Effector memory CD8-positive, alpha-beta T cell (primary cell): ENCODE measurements at regions not wholly inside any gene's neighbourhood (a gene's known extent, or its start where the extent isn't known, plus 50 kb on each side); places are given as distances from the start of the nearest gene placed in this dataset.
"Not testable (repeated sequence)": the region's sequence is repeated elsewhere in the genome, so short reads cannot be mapped to it uniquely, and the experiment has no call there.

Experiments used
- ATAC-seq: fragments of 150-1000 bp; cut with Tn5 transposase; replicated peaks from 2 replicates; pipeline ENCODE4 v1.10.0; 2021; ENCODE audit warnings: mild to moderate bottlenecking, moderate library complexity
- DNase-seq, 3 experiments: peaks; one replicate each; pipeline ENCODE4 v3.0.0; 2021
- H3K27ac Mint-ChIP-seq, 2 donors: one replicate each; pipeline ENCODE4 v1.8.0; 2022; ENCODE audit warnings: mild to moderate bottlenecking in 2 of 2, mixed read lengths in 2 of 2, moderate library complexity in 2 of 2
- H3K27me3 Mint-ChIP-seq, 2 donors: one replicate each; pipeline ENCODE4 v1.8.0; 2022; ENCODE audit warnings: mixed read lengths in 2 of 2
- H3K36me3 Mint-ChIP-seq: one replicate; pipeline ENCODE4 v1.8.0; 2022; ENCODE audit warnings: mild to moderate bottlenecking, moderate library complexity, mixed read lengths; ENCODE audit not compliant: insufficient read depth
- H3K4me1 Mint-ChIP-seq, 2 donors: one replicate each; pipeline ENCODE4 v1.8.0; 2022; ENCODE audit warnings: low read depth in 2 of 2, mixed read lengths in 2 of 2
- H3K4me3 Mint-ChIP-seq, 2 donors: one replicate each; pipeline ENCODE4 v1.8.0; 2022; ENCODE audit warnings: mild to moderate bottlenecking in 2 of 2, mixed read lengths in 2 of 2, moderate library complexity in 2 of 2
- H3K9me3 Mint-ChIP-seq, 2 donors: one replicate each; pipeline ENCODE4 v1.8.0; 2022; ENCODE audit warnings: mixed read lengths in 2 of 2

DNA sequence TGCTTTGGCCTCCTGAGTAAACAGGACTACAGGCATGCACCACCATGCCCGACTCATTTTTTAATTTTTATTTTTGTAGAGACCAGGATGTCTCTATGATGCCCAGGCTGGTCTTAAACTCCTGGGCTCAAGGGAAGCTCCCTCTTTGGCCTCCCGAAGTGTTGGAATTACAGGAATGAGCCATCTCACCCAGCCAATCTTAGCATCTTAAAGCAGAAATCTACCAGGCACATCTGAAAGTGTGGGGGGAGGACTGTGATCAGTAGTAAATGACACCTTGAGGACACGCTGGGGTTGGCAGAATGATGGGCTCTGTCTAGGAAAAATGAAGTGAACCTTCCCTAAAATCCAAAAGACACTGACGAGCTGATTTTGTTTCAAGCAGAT, 149.2 kb downstream of the SPATA18 start:
- no peak overlapping the region for H3K27ac Mint-ChIP-seq
- DNase-seq (no peak), ATAC-seq (no peak)
- H3K36me3 Mint-ChIP-seq = no peaks in the 10 kb centered on the region
- H3K4me1 Mint-ChIP-seq = no peaks in the 10 kb centered on the region
- no peak overlapping the region for H3K4me3 Mint-ChIP-seq
- H3K27me3 Mint-ChIP-seq = no peaks in the 10 kb centered on the region
- peaks cover 0 to 7% of the 10 kb centered on the region in 2 donors for H3K9me3 Mint-ChIP-seq

DNA sequence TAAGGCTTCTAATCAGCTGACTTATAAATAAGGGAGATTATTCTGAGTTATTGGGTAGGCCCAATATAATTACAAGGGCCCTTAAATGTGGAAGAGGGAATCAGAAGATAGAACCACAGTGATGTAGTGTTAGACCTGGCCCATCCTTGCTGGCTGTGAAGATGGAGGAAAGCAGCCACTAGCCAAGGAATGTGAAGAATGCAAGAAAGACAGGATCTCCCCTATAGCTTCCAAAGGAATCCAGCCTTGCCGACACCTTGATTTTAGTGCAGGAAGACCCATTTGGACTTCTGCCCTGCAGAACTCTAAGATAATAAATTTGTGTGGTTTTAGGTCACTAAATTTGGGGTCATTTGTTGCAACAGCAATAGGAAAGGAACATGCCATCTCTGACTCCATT, 150.6 kb downstream of the SPATA18 start:
- no peaks in the 10 kb centered on the region for H3K27me3 Mint-ChIP-seq
- H3K36me3 Mint-ChIP-seq = no peaks in the 10 kb centered on the region
- no peaks in the 10 kb centered on the region for H3K4me1 Mint-ChIP-seq
- no peak for ATAC-seq
- no peak overlapping the region for H3K4me3 Mint-ChIP-seq
- peaks cover 0 to 5% of the 10 kb centered on the region in 2 donors for H3K9me3 Mint-ChIP-seq
- no peak for DNase-seq
- no peak overlapping the region for H3K27ac Mint-ChIP-seq

DNA sequence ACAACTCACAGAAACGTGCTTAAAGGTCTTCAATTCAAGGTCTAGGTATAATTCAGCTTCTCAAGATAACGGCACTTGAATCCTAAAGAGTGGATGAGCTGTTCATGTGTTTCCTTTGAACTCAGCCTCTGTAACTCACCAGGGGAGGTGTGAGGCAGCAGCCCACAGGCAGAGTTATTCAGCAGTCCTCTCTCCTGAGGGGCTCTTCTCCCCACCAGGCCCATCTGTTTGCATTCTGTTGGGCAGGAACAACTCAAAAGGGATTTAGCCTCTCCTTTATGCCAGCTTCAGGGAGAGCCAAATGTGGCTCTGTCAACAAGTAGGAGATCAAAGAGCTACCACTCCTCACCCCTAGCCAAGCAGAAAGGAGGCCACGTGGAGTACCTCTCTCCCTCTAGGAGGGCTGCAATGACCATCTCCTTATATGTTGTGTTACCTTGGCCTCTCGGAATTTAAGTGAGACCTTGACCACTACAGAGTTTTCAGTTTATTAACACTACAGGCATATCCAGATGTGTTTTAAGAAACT, 151.2 kb downstream of the SPATA18 start:
- Mint-ChIP-seq H3K4me1 (no peaks in the 10 kb centered on the region), H3K36me3 (no peaks in the 10 kb centered on the region), H3K27me3 (no peaks in the 10 kb centered on the region), H3K27ac (no peak overlapping the region), H3K4me3 (no peak overlapping the region), H3K9me3 (peaks cover 0 to 5% of the 10 kb centered on the region in 2 donors)
- ATAC-seq (no peak), DNase-seq (no peak)

DNA sequence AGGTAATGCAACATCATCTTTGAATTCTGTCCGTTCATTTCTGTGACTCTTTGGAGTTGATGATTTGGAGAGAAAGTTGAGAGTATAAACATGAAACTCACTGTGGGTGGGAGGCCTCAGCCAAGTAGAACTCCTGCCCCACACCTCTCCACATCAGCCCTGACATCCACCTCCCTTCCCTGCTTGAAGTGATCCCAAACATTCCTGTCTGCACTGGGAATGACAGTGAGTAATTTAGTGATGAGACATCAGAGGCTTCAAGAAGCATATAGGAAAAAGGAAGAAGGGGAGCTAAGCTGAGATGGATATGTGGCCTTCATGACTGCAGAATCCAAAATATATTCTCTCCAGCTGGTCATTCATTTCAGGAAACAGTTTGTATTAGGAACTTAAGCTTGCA, 151.8 kb downstream of the SPATA18 start:
- ATAC-seq (no peak), DNase-seq (no peak)
- no peaks in the 10 kb centered on the region for H3K4me1 Mint-ChIP-seq
- H3K36me3 Mint-ChIP-seq = no peaks in the 10 kb centered on the region
- peaks cover under 1 to 5% of the 10 kb centered on the region in 2 donors for H3K9me3 Mint-ChIP-seq
- no peak overlapping the region for H3K4me3 Mint-ChIP-seq
- H3K27me3 Mint-ChIP-seq = no peaks in the 10 kb centered on the region
- no peak overlapping the region for H3K27ac Mint-ChIP-seq

DNA sequence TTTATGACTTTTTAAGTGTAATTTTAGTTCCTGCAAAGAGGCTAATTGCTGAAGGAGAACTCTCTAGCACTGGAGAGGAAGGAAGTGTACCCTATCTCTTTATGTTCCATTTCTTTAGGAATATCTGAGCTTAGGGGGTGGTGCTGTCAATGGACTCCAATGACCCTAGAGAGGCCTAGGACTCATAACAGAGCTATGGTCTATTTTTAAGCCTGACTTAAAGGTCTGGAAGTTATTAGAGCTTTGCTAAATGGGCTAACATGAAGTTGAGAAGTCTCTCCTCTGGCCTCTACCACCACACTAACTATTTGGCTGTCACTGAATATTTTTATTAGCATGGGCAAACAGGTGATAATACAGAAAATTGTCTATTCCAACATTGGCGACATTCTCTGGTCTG, 152.2 kb downstream of the SPATA18 start:
- Mint-ChIP-seq H3K4me3 (no peak overlapping the region), H3K4me1 (no peaks in the 10 kb centered on the region), H3K36me3 (no peaks in the 10 kb centered on the region), H3K27ac (no peak overlapping the region), H3K9me3 (peaks cover 5 to 6% of the 10 kb centered on the region in 2 donors), H3K27me3 (no peaks in the 10 kb centered on the region)
- ATAC-seq (no peak), DNase-seq (no peak)

DNA sequence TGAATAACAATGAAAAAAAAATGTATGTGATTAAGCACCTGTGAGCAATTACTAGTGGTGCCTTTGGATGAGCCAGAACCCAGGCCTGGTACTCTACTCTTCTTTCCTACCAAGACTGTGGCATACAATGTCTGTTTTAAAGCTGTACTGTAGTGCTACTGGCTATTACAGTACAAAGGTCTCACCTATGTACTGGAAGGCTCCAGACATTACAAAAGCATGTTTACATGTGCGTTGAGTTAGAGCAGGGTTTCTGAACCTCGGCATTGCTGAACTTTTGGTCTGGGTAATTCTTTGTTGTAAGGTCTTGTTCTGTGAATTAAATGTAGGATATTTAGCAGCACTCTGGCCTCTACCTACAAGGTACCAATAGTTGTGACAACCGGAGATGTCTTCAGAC, 153.8 kb downstream of the SPATA18 start:
- Mint-ChIP-seq H3K36me3 (no peaks in the 10 kb centered on the region), H3K4me1 (no peaks in the 10 kb centered on the region), H3K9me3 (peaks cover 4 to 9% of the 10 kb centered on the region in 2 donors), H3K4me3 (no peak overlapping the region), H3K27ac (no peak overlapping the region), H3K27me3 (no peaks in the 10 kb centered on the region)
- no peak for ATAC-seq
- no peak for DNase-seq

DNA sequence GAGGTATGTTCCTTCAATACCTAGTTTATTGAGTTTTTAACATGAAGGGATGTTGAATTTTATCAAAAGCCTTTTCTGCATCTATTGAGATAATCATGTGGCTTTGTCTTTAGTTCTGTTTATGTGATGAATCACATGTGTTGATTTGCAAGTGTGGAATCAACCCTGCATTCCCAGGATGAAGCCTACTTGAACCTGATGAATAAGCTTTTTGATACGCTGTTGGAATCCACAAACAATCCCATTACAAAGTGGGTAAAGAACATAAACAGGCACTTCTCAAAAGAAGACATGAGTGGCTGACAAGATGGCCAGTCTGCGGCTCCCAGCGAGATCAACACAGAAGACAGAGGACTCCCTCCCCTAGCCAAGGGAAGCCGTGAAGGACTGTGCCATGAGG, 156.0 kb downstream of the SPATA18 start:
- not testable (repeated sequence) for H3K36me3 Mint-ChIP-seq, H3K4me1 Mint-ChIP-seq, H3K27me3 Mint-ChIP-seq, DNase-seq, ATAC-seq, H3K4me3 Mint-ChIP-seq, H3K27ac Mint-ChIP-seq
- H3K9me3 Mint-ChIP-seq = peaks cover 4 to 16% of the 10 kb centered on the region in 2 donors

DNA sequence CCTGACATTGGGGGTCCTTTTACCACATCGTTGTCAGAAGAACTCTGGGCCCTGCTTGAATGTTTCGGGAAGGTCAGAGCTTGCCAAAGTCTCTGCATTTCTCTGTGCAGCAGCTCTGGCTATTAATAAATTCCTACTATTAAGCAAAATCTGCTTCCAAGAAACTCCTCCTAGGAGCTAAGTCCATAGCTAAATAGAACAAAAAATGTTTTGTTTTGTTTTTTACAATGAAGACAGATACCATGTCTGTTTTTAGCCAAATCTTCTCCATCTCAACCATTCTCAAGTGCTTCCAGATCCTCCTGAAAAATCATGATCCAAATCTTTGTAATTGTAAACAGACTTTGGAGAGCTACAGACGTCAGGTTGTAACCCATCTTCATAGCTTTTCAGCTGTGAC, 161.6 kb downstream of the SPATA18 start:
- no peak overlapping the region for H3K4me3 Mint-ChIP-seq
- H3K27me3 Mint-ChIP-seq = no peaks in the 10 kb centered on the region
- no peak overlapping the region for H3K27ac Mint-ChIP-seq
- DNase-seq = no peak
- no peaks in the 10 kb centered on the region for H3K36me3 Mint-ChIP-seq
- H3K4me1 Mint-ChIP-seq = no peaks in the 10 kb centered on the region
- no peak for ATAC-seq
- peaks cover 9 to 16% of the 10 kb centered on the region in 2 donors for H3K9me3 Mint-ChIP-seq

DNA sequence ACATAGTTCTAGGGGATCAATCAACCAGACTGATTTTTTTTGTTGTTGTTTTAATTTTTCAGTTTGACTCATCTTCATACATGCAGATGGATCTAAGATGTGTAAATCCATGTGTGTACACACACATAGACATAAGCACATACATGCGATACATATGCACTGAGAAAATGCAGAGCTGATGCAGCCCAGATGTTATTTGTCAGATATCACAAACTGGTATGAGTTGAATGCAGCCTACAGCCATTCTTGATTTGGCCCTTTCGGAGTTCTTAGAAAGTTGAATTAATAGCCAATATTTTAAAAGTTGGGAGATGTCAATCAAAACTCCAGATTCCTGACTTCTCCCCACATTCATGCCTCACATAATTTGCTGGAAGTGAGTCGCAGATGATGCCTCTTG, 180.4 kb downstream of the SPATA18 start:
- DNase-seq = no peak
- Mint-ChIP-seq H3K27me3 (no peaks in the 10 kb centered on the region), H3K4me3 (no peak overlapping the region), H3K27ac (no peak overlapping the region), H3K36me3 (no peaks in the 10 kb centered on the region), H3K4me1 (no peaks in the 10 kb centered on the region), H3K9me3 (peaks cover under 1 to 10% of the 10 kb centered on the region in 2 donors)
- no peak for ATAC-seq

DNA sequence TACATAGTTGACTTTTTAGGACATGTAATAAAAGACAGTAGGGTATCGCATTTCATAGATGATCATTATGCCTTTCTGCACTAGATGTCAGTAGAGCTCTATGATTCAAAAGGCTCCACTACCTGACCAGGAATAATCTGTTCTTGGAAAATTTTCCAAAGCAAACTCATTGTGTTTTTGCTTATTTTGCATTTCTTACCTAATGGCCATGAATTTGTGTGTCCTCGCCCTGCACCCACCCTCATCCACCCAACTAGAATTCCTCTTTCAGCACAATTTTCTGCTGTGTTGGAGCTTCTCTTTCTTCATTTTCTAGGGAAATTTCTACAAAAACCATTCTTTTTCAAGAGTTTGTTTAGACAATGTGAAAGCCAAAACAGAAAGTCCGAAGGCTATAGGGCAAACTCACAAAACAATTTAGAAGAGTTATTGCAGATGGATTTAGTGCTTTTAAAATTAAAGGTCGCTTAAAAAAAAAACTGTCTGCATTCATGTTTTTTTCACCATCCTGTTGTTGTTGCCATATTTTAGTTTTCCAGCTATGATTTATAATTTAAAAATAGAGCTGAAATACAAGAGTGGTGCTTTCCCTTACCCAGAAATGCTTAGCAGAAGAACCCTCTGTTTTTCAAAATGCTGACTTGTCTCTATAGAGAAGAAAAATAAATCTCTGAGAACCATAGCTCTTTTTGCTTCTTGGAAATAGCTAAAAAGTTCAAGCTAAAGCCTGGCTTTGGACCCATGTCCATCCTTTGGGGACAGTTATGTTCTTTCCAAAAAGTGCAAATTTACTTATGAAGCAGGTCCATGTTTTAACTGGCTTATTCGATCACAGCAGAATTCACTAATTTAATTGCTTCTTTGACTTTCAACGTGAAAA, 183.7 kb downstream of the SPATA18 start:
- Mint-ChIP-seq H3K27me3 (no peaks in the 10 kb centered on the region), H3K4me3 (no peak overlapping the region), H3K4me1 (no peaks in the 10 kb centered on the region), H3K27ac (no peak overlapping the region), H3K9me3 (peaks cover 9 to 18% of the 10 kb centered on the region in 2 donors), H3K36me3 (no peaks in the 10 kb centered on the region)
- ATAC-seq (no peak), DNase-seq (no peak)

DNA sequence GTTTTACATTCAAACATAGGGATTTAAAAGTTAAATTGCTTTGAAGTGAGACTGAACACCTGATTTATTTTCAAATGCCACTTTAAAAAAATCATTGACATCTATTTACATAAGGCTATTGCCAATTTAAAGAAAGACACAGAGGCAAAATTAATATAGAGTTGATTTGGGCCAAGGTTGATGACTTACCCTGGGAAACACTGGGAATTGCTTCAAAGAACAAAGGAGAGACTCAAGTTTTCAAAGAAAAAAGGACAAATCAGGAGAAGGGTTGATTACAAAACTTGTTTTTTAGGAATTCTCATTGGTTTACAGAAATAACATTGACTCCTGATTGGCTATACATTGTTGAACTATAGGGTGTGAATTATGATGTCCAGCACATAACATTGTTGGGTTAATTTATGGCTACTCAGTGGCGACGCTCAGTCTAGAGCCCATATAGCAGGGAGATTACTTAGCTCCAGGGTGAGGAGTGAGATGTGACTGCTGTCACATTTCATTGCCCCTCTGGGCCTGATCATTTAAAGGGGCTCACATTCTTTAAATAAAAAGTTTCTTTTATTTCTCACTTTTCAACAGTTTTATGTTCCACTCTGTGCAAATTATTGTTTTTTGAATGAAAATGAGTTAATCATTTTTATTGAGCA, 184.6 kb downstream of the SPATA18 start:
- no peak for ATAC-seq
- H3K4me3 Mint-ChIP-seq = no peak overlapping the region

DNA sequence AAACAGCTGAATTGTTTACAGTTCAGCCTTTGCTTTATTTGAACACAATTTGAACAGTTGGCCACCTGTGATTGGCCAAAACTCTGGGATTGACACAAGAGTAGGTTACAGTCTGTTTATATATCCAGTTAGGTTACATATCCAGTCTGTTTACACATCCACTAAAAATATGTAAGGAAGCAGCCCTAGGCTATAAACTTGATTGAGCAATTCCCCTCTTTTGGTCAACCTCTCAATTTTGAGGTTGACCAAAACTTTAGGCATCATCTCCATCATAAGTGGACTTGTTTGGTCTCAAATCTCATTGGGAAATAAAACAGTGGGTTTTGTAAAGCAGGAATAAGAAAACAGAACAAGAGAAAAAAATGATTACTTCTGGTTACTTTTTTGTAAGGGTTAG, 190.8 kb downstream of the SPATA18 start:
- H3K9me3 Mint-ChIP-seq = peaks cover 9 to 12% of the 10 kb centered on the region in 2 donors
- DNase-seq (no peak), ATAC-seq (no peak)
- no peaks in the 10 kb centered on the region for H3K4me1 Mint-ChIP-seq
- no peaks in the 10 kb centered on the region for H3K27me3 Mint-ChIP-seq
- H3K36me3 Mint-ChIP-seq = no peaks in the 10 kb centered on the region
- no peak overlapping the region for H3K27ac Mint-ChIP-seq
- H3K4me3 Mint-ChIP-seq = no peak overlapping the region

More for the DNA sequence above, 184.6 kb downstream of the SPATA18 start:
- DNase-seq = no peak
- H3K27me3 Mint-ChIP-seq = no peaks in the 10 kb centered on the region
- no peaks in the 10 kb centered on the region for H3K36me3 Mint-ChIP-seq
- H3K27ac Mint-ChIP-seq = no peak overlapping the region
- no peaks in the 10 kb centered on the region for H3K4me1 Mint-ChIP-seq
- peaks cover 12 to 16% of the 10 kb centered on the region in 2 donors for H3K9me3 Mint-ChIP-seq

DNA sequence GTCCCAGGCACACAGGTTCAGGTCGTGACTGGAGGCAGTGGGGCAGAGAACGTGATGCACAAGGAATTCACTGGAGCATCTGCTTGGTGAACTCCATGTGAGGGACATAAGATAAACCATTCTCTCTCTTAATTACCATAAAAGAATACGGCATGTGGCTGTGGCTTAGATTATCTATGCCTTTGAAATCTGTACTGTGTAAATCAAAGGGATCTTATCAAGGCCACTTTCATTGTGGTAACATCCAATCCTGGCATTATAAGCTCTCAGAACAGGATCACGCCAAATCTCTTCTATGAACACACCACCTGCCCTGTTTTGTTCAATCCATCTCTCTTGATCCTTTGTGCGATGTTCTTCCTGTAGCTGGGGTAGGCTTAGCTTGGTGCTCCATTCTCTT, 192.3 kb downstream of the SPATA18 start:
- H3K36me3 Mint-ChIP-seq = no peaks in the 10 kb centered on the region
- no peak for ATAC-seq
- no peak for DNase-seq
- H3K27ac Mint-ChIP-seq = no peak overlapping the region
- H3K9me3 Mint-ChIP-seq = peaks cover 7 to 8% of the 10 kb centered on the region in 2 donors
- H3K27me3 Mint-ChIP-seq = no peaks in the 10 kb centered on the region
- H3K4me3 Mint-ChIP-seq = no peak overlapping the region
- no peaks in the 10 kb centered on the region for H3K4me1 Mint-ChIP-seq
